ENCODE measurements at regions not wholly inside any gene's neighbourhood (a gene's known extent, or its start where the extent isn't known, plus 50 kb on each side); places are given as distances from the start of the nearest gene placed in this dataset.

GRCh38 chr11:70882716-70883085 is 369.7 kb downstream of the SHANK2 start:
- DNase-seq, result no peak
- TF ChIP-seq CTCF (IDR thresholded peaks at IDR 0.05; ENCODE audit: low read depth, low read length), result no peak
- Histone ChIP-seq H3K36me3 (no peaks in the 10 kb centered on the region), H3K4me3 (ENCODE audit: low read depth, low read length) (no peak overlapping the region), H3K9me3 (no peaks in the 10 kb centered on the region), H3K4me1 (no peaks in the 10 kb centered on the region), H3K27me3 (peaks cover 9% of the 10 kb centered on the region)

GRCh38 chr11:70883323-70883940 is 368.9 kb downstream of the SHANK2 start:
- DNase-seq, result no peak
- Histone ChIP-seq H3K9me3 (no peaks in the 10 kb centered on the region), H3K4me3 (ENCODE audit: low read depth, low read length) (no peak overlapping the region), H3K36me3 (no peaks in the 10 kb centered on the region), H3K27me3 (peaks cover 9% of the 10 kb centered on the region), H3K4me1 (no peaks in the 10 kb centered on the region)
- TF ChIP-seq CTCF (IDR thresholded peaks at IDR 0.05; ENCODE audit: low read depth, low read length), result no peak

GRCh38 chr11:70883973-70884623 is 368.3 kb downstream of the SHANK2 start:
- DNase-seq, result no peak
- H3K36me3 ChIP-seq, result no peaks in the 10 kb centered on the region
- H3K4me3 ChIP-seq (ENCODE audit: low read depth, low read length), result no peak overlapping the region
- no peaks in the 10 kb centered on the region for H3K9me3 ChIP-seq
- peaks cover 9% of the 10 kb centered on the region for H3K27me3 ChIP-seq
- no peaks in the 10 kb centered on the region for H3K4me1 ChIP-seq
- TF ChIP-seq CTCF (IDR thresholded peaks at IDR 0.05; ENCODE audit: low read depth, low read length), result no peak

- no peak overlapping the region for H3K4me3 ChIP-seq (ENCODE audit: low read depth, low read length)
- TF ChIP-seq CTCF (IDR thresholded peaks at IDR 0.05; ENCODE audit: low read depth, low read length), result no peak
- H3K4me1 ChIP-seq, result no peaks in the 10 kb centered on the region
- no peaks in the 10 kb centered on the region for H3K9me3 ChIP-seq
- no peak for DNase-seq
- H3K36me3 ChIP-seq, result no peaks in the 10 kb centered on the region
- peaks cover 9% of the 10 kb centered on the region for H3K27me3 ChIP-seq
These were observed 366.8 kb downstream of the SHANK2 start for GRCh38 chr11:70885281-70886231.

GRCh38 chr11:70886256-70886655 is 366.1 kb downstream of the SHANK2 start:
- Histone ChIP-seq H3K4me3 (ENCODE audit: low read depth, low read length) (no peak overlapping the region), H3K27me3 (peaks cover 9% of the 10 kb centered on the region), H3K9me3 (no peaks in the 10 kb centered on the region), H3K36me3 (no peaks in the 10 kb centered on the region), H3K4me1 (no peaks in the 10 kb centered on the region)
- no peak for TF ChIP-seq CTCF (IDR thresholded peaks at IDR 0.05; ENCODE audit: low read depth, low read length)
- DNase-seq, result no peak

Data from BE2C (cell line).